ENCODE measurements at regions not wholly inside any gene's neighbourhood (a gene's known extent, or its start where the extent isn't known, plus 50 kb on each side); places are given as distances from the start of the nearest gene placed in this dataset.

- H3K4me3 ChIP-seq (ENCODE audit: low read depth in 1 of 2, low read length in 1 of 2), result no peak overlapping the region
- no peaks in the 10 kb centered on the region for H3K36me3 ChIP-seq
- TF ChIP-seq CTCF (IDR thresholded peaks at IDR 0.05), result no peak
- H3K27ac ChIP-seq, result no peak overlapping the region
- no peaks in the 10 kb centered on the region for H3K9me3 ChIP-seq
- no peaks in the 10 kb centered on the region for H3K27me3 ChIP-seq
- no peaks in the 10 kb centered on the region for H3K4me1 ChIP-seq (ENCODE audit: control insufficient read depth in 1 of 2, insufficient read depth in 1 of 2, low read depth in 1 of 2, low read length in 1 of 2)
Measured at GRCh38 chr10:43863859-43864591, 215.3 kb upstream of the ZNF32 start.

GRCh38 chr10:43863270-43863669 is 214.6 kb upstream of the ZNF32 start:
- Histone ChIP-seq H3K36me3 (no peaks in the 10 kb centered on the region), H3K27me3 (peaks cover 4% of the 10 kb centered on the region), H3K27ac (no peak overlapping the region), H3K4me3 (ENCODE audit: low read depth in 1 of 2, low read length in 1 of 2) (no peak overlapping the region), H3K4me1 (ENCODE audit: control insufficient read depth in 1 of 2, insufficient read depth in 1 of 2, low read depth in 1 of 2, low read length in 1 of 2) (no peaks in the 10 kb centered on the region), H3K9me3 (no peaks in the 10 kb centered on the region)
- TF ChIP-seq CTCF (IDR thresholded peaks at IDR 0.05), result no peak

GRCh38 chr10:43862756-43863155 is 214.1 kb upstream of the ZNF32 start:
- Histone ChIP-seq H3K36me3 (no peaks in the 10 kb centered on the region), H3K27me3 (peaks cover 9% of the 10 kb centered on the region), H3K4me3 (ENCODE audit: low read depth in 1 of 2, low read length in 1 of 2) (no peak overlapping the region), H3K27ac (no peak overlapping the region), H3K9me3 (no peaks in the 10 kb centered on the region), H3K4me1 (ENCODE audit: control insufficient read depth in 1 of 2, insufficient read depth in 1 of 2, low read depth in 1 of 2, low read length in 1 of 2) (no peaks in the 10 kb centered on the region)
- TF ChIP-seq CTCF (IDR thresholded peaks at IDR 0.05), result no peak

GRCh38 chr10:43861966-43862751 is 213.5 kb upstream of the ZNF32 start:
- peaks cover 15% of the 10 kb centered on the region for H3K27me3 ChIP-seq
- no peaks in the 10 kb centered on the region for H3K36me3 ChIP-seq
- H3K4me3 ChIP-seq (ENCODE audit: low read depth in 1 of 2, low read length in 1 of 2), result no peak overlapping the region
- no peak for TF ChIP-seq CTCF (IDR thresholded peaks at IDR 0.05)
- H3K4me1 ChIP-seq (ENCODE audit: control insufficient read depth in 1 of 2, insufficient read depth in 1 of 2, low read depth in 1 of 2, low read length in 1 of 2), result no peaks in the 10 kb centered on the region
- H3K27ac ChIP-seq, result no peak overlapping the region
- H3K9me3 ChIP-seq, result no peaks in the 10 kb centered on the region

GRCh38 chr10:43859016-43859525 is 210.4 kb upstream of the ZNF32 start:
- no peak for TF ChIP-seq CTCF (IDR thresholded peaks at IDR 0.05)
- H3K4me3 ChIP-seq (ENCODE audit: low read depth in 1 of 2, low read length in 1 of 2), result no peak overlapping the region
- H3K4me1 ChIP-seq (ENCODE audit: control insufficient read depth in 1 of 2, insufficient read depth in 1 of 2, low read depth in 1 of 2, low read length in 1 of 2), result no peaks in the 10 kb centered on the region
- H3K27ac ChIP-seq, result no peak overlapping the region
- H3K9me3 ChIP-seq, result no peaks in the 10 kb centered on the region
- H3K36me3 ChIP-seq, result no peaks in the 10 kb centered on the region
- H3K27me3 ChIP-seq, result peaks cover 20% of the 10 kb centered on the region
